WERI-Rb-1 (cell line): ENCODE measurements at regions not wholly inside any gene's neighbourhood (a gene's known extent, or its start where the extent isn't known, plus 50 kb on each side); places are given as distances from the start of the nearest gene placed in this dataset.

ENCODE experiments used
- DNase-seq: peaks from one replicate; pipeline ENCODE4 v3.0.0-alpha.2; 2020
- H3K27ac ChIP-seq: fragments of 250-450 bp; sonication (Bioruptor Pico); 2 replicates; pipeline ENCODE4 v1.5.1; 2020; ENCODE audit warnings: mild to moderate bottlenecking, moderate library complexity
- H3K27me3 ChIP-seq: fragments of 250-450 bp; sonication (Bioruptor Pico); 2 replicates; pipeline ENCODE4 v1.5.1; 2021; ENCODE audit warnings: mild to moderate bottlenecking, low read depth, moderate library complexity; ENCODE audit not compliant: insufficient read depth, severe bottlenecking
- H3K36me3 ChIP-seq: fragments of 250-450 bp; sonication (Bioruptor Pico); 2 replicates; pipeline ENCODE4 v1.5.1; 2020; ENCODE audit warnings: mild to moderate bottlenecking, moderate library complexity
- H3K4me3 ChIP-seq: 2 replicates; pipeline ENCODE4 v1.5.1; 2011; ENCODE audit warnings: low read depth, mild to moderate bottlenecking, control low read depth, low read length
- H3K9me3 ChIP-seq: fragments of 250-450 bp; sonication (Bioruptor Pico); 2 replicates; pipeline ENCODE4 v1.5.1; 2021; ENCODE audit warnings: mild to moderate bottlenecking, moderate library complexity; ENCODE audit not compliant: severe bottlenecking
- TF ChIP-seq, protein P1 (sequence below): IDR thresholded peaks from 2 replicates; pipeline ENCODE4 v1.5.1; 2011; ENCODE audit warnings: low read depth, mild to moderate bottlenecking, control low read depth, inconsistent platforms, low read length

DNA sequence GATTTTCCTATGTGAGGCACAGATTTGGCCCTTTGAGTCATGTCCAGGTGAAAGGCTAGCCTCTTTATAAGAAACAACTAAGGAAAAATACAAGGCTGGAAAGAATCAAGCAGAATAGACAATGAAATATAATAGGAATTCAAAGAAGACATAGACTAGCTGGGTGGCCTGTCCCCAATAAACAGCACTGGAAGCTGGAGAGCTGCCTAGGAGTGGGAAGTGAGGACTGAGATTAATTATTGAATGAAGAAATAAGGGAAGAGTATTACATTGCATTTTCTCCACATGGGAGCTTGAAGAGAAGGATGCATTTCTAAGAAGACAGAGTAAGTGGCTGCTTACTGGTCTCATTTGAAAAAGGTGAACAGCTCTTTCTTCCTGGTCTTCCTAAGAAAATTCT, 100.0 kb downstream of the CCDC34 start:
- TF ChIP-seq, protein P1, sequence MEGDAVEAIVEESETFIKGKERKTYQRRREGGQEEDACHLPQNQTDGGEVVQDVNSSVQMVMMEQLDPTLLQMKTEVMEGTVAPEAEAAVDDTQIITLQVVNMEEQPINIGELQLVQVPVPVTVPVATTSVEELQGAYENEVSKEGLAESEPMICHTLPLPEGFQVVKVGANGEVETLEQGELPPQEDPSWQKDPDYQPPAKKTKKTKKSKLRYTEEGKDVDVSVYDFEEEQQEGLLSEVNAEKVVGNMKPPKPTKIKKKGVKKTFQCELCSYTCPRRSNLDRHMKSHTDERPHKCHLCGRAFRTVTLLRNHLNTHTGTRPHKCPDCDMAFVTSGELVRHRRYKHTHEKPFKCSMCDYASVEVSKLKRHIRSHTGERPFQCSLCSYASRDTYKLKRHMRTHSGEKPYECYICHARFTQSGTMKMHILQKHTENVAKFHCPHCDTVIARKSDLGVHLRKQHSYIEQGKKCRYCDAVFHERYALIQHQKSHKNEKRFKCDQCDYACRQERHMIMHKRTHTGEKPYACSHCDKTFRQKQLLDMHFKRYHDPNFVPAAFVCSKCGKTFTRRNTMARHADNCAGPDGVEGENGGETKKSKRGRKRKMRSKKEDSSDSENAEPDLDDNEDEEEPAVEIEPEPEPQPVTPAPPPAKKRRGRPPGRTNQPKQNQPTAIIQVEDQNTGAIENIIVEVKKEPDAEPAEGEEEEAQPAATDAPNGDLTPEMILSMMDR: no peak
- H3K27me3 ChIP-seq: no peaks in the 10 kb centered on the region

DNA sequence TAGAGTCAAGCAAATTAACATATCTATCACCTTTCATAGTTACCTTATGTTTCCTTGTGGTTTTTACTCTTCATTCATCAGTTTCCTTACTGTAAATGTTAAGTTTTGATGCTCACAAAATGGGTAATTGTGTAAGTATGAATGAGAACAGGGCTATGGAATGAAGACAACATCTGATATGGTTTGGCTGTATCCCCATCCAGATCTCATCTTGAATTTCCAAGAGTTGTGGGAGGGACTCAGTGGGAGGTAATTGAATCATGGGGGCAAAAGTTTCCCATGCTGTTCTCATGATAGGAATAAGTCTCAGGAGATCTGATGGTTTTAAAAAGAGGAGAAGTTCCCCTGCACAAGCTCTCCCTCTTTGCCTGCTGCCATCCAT, 107.6 kb downstream of the CCDC34 start:
- H3K4me3 ChIP-seq: no peak overlapping the region
- no peaks in the 10 kb centered on the region for H3K27me3 ChIP-seq
- no peaks in the 10 kb centered on the region for H3K36me3 ChIP-seq
- TF ChIP-seq, protein P1: no peak
- H3K9me3 ChIP-seq: no peaks in the 10 kb centered on the region
- no peak overlapping the region for H3K27ac ChIP-seq
- DNase-seq: no peak

More for the DNA sequence above, 100.0 kb downstream of the CCDC34 start:
- Histone ChIP-seq H3K27ac (no peak overlapping the region), H3K4me3 (no peak overlapping the region), H3K9me3 (no peaks in the 10 kb centered on the region), H3K36me3 (no peaks in the 10 kb centered on the region)
- DNase-seq: no peak

DNA sequence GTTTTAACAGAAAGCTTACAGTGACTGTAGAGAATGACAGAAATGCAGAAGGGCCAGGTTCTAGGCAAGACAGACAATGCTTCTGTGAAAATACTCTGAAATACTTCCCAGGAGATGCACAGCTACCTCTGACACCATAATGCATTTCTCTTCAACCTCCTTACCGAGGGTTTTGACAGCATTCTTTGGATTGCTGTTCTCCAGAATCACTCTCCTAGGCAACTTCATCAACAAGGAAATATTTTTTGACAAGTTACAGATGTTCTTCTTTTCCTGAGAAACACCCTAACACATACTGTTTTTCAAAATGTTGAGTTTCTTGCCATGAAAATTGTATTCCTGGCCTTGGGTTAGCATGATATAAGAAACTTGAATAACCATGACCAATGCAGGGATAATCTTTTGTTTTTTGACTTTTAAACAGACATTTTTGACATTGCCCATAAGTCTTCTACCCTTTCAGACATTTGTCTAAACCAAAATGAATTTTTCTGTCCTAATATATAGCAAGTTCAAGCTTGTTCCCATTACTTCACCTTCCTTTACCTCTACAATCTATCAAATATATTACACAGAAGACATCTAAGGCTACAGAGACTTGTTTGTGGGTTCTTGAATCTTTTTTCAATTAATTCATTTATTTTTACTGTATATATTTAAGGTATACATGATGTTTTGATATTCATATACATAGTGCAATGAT, 108.1 kb downstream of the CCDC34 start:
- H3K9me3 ChIP-seq: no peaks in the 10 kb centered on the region
- no peak for DNase-seq
- no peaks in the 10 kb centered on the region for H3K36me3 ChIP-seq
- no peaks in the 10 kb centered on the region for H3K27me3 ChIP-seq
- no peak overlapping the region for H3K4me3 ChIP-seq
- TF ChIP-seq, protein P1: no peak
- no peak overlapping the region for H3K27ac ChIP-seq

DNA sequence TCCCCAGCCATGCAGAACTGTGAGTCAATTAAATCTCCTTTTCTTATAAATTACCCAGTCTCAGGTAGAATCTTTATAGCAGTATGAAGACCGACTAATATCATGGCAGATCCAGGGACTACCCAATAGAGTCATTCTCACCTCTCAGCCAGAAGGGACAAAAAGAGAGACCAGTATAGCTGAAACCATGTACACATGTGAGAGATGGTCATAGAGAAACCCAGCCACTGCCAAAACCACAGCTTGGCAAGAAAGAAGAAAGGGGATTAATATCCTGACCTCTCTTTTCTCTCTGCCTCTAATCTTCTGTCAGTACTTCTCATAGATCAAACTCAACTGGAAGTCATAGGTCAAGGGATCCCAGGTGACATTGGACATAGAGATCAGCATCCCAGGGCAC, 109.8 kb downstream of the CCDC34 start:
- H3K27ac ChIP-seq: no peak overlapping the region
- no peak for DNase-seq
- H3K27me3 ChIP-seq: no peaks in the 10 kb centered on the region
- no peaks in the 10 kb centered on the region for H3K36me3 ChIP-seq
- H3K9me3 ChIP-seq: no peaks in the 10 kb centered on the region
- H3K4me3 ChIP-seq: no peak overlapping the region
- TF ChIP-seq, protein P1: no peak

DNA sequence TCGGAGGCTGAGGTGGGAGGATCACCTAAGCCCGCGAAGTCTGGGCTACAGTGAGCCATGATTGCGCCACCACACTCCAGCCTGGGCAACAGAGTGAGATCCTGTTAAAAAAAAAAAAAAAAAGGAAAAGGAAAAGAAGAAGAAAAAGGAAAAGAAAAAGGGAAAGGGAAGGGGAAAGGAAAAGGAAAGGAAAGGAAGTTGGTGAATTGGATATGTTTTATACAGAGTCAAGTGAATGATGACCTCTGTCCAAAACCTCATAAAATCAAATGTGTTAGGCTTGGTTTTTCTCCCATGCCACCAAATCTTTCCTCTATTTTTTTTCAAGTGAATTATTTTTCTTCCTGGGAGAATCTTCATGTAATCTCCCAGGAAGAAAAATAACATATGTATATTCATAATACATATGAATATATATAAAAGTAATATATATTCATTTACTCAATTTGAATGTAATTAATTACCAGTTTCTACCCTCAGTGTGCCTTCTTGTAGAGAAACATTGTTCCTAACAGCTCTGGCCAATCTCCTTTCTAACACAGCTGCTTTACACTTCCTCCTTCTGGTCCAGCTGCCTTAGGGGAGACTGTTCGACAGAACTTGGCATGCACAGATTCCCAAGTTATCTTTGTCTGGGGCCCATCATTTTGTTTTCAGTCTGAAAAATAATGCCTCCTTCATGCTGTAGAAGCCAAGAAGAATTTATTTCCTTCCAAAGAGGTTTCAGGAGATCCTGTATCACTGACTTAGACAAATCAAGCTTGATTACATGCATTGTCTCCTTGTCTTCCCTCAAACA, 111.9 kb downstream of the CCDC34 start:
- Histone ChIP-seq H3K27me3 (no peaks in the 10 kb centered on the region), H3K9me3 (no peaks in the 10 kb centered on the region), H3K4me3 (no peak overlapping the region), H3K27ac (no peak overlapping the region), H3K36me3 (no peaks in the 10 kb centered on the region)
- TF ChIP-seq, protein P1: no peak
- DNase-seq: no peak
